ENCODE measurements at regions not wholly inside any gene's neighbourhood (a gene's known extent, or its start where the extent isn't known, plus 50 kb on each side); places are given as distances from the start of the nearest gene placed in this dataset.

DNA sequence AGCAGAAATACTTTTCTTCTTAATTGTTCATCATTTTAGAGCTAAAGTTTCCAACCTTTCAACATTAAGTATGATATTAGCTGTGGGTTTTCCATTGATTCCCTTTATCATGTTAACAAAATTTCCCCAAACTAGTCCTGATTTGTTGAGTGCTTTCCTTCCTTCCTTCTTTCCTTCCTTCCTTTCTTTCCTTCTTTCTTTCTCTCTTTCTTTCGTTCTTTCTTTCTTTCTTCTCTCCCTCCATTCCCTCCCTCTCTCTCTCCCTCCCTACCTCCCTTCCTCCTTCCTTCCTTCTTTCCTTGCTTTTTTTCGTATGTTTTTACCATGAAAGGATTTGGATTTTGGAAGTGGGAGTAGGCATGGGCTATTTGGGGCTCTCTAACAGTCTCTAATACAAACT, 133.5 kb downstream of the LMNTD1 start:
- H3K27me3 ChIP-seq, result no peaks in the 10 kb centered on the region
- no peak for DNase-seq
- H3K36me3 ChIP-seq, result no peaks in the 10 kb centered on the region
- no peaks in the 10 kb centered on the region for H3K9me3 ChIP-seq
- TF ChIP-seq, protein P1, sequence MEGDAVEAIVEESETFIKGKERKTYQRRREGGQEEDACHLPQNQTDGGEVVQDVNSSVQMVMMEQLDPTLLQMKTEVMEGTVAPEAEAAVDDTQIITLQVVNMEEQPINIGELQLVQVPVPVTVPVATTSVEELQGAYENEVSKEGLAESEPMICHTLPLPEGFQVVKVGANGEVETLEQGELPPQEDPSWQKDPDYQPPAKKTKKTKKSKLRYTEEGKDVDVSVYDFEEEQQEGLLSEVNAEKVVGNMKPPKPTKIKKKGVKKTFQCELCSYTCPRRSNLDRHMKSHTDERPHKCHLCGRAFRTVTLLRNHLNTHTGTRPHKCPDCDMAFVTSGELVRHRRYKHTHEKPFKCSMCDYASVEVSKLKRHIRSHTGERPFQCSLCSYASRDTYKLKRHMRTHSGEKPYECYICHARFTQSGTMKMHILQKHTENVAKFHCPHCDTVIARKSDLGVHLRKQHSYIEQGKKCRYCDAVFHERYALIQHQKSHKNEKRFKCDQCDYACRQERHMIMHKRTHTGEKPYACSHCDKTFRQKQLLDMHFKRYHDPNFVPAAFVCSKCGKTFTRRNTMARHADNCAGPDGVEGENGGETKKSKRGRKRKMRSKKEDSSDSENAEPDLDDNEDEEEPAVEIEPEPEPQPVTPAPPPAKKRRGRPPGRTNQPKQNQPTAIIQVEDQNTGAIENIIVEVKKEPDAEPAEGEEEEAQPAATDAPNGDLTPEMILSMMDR (IDR thresholded peaks at IDR 0.05), result no peak
- TF ChIP-seq POLR2A (IDR thresholded peaks at IDR 0.05), result no peak
- no peaks in the 10 kb centered on the region for H3K4me1 ChIP-seq
- H3K27ac ChIP-seq, result no peak overlapping the region
- intact Hi-C loops (cut with DNase I; ENCODE audit: low total_unique reads), result no loop called here
- H3K4me3 ChIP-seq, result no peak overlapping the region

DNA sequence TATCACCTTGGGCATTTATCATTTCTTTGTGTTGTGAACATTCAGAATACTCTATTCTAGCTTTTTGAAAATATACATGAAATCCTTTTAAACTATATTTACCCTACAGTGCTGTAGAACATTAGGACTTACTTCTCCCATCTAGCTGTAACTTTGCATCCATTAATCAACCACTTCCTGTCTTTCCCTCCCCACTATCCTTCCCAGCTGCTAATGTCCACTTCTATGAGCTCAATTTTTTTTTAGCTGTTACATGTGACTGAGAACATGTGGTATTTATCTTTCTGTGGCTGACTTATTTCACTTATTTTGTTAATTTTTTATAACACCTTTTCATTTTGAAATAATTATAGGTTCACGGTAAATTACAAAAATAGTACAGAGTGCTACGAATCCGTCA, 136.0 kb downstream of the LMNTD1 start:
- Histone ChIP-seq H3K9me3 (no peaks in the 10 kb centered on the region), H3K27me3 (no peaks in the 10 kb centered on the region), H3K36me3 (no peaks in the 10 kb centered on the region), H3K4me1 (no peaks in the 10 kb centered on the region), H3K4me3 (no peak overlapping the region), H3K27ac (no peak overlapping the region)
- TF ChIP-seq, protein P1 (IDR thresholded peaks at IDR 0.05), result no peak
- no peak for TF ChIP-seq POLR2A (IDR thresholded peaks at IDR 0.05)
- DNase-seq, result no peak
- intact Hi-C loops (cut with DNase I; ENCODE audit: low total_unique reads), result no loop called here

DNA sequence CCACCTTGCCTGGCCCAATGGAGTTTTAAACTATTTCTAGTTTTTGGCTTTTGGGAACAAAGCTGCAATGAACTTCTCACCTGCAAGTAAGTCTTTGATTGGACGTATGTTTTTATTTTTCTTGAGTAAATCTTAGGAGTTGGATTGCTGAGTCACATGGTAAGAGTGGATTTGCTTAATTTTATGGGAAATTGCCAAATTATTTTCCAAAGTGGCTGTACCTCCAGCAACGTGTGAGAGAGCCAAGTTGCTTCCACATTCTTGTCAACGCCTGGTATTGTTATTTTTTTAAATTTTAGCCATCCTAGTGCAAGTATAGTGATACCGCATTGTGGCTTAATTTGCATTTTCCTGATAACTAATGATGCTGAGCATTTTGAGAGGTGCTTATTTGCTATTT, 136.6 kb downstream of the LMNTD1 start:
- DNase-seq, result no peak
- no peaks in the 10 kb centered on the region for H3K4me1 ChIP-seq
- H3K27me3 ChIP-seq, result no peaks in the 10 kb centered on the region
- TF ChIP-seq POLR2A (IDR thresholded peaks at IDR 0.05), result no peak
- TF ChIP-seq, protein P1 (IDR thresholded peaks at IDR 0.05), result no peak
- H3K27ac ChIP-seq, result no peak overlapping the region
- H3K4me3 ChIP-seq, result no peak overlapping the region
- no peaks in the 10 kb centered on the region for H3K36me3 ChIP-seq
- intact Hi-C loops (cut with DNase I; ENCODE audit: low total_unique reads), result no loop called here
- no peaks in the 10 kb centered on the region for H3K9me3 ChIP-seq

DNA sequence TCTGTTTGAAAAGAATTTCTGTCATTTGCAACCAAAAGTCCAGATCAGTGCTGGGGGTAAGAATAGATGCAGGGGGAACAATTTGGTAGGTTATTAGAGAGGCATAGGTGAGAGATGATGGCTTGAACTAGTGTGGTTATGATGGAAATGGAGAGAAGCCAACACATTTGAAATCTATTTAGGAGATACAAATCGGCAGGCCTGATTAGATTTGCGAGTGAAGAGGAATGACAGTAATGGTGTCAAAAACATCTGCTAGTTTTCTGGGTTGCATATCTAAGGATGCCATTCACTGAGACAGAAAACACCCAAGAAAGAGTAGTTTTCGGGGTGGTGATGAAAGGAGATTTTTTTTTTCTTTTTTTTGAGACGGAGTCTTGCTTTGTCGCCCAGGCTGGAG, 138.1 kb downstream of the LMNTD1 start:
- no peak for TF ChIP-seq POLR2A (IDR thresholded peaks at IDR 0.05)
- TF ChIP-seq, protein P1 (IDR thresholded peaks at IDR 0.05), result no peak
- intact Hi-C loops (cut with DNase I; ENCODE audit: low total_unique reads), result no loop called here
- H3K27ac ChIP-seq, result no peak overlapping the region
- no peak for DNase-seq
- H3K9me3 ChIP-seq, result no peaks in the 10 kb centered on the region
- no peaks in the 10 kb centered on the region for H3K4me1 ChIP-seq
- no peak overlapping the region for H3K4me3 ChIP-seq
- no peaks in the 10 kb centered on the region for H3K27me3 ChIP-seq
- H3K36me3 ChIP-seq, result no peaks in the 10 kb centered on the region

DNA sequence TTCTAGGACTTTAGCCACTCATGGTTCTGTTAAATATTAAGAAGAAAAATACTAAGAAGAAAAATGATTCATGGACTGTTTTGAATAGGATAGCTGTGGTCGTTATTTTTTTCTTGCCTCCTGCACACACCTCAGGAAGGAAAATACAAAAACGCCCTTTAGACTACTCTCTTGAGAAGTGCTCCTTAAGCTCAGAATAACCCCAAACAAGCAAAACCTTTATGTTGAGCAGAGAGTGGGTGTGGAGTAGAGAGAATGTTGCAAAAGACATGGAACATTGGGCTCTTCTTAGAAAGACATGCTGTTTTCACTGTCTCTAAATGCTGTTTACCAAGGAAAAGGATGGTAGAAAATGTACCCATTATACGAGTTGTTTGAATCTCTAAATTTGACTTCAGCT, 140.3 kb downstream of the LMNTD1 start:
- TF ChIP-seq POLR2A (IDR thresholded peaks at IDR 0.05), result no peak
- TF ChIP-seq, protein P1 (IDR thresholded peaks at IDR 0.05), result no peak
- H3K4me1 ChIP-seq, result no peaks in the 10 kb centered on the region
- intact Hi-C loops (cut with DNase I; ENCODE audit: low total_unique reads), result no loop called here
- no peak overlapping the region for H3K4me3 ChIP-seq
- no peak for DNase-seq
- H3K27ac ChIP-seq, result no peak overlapping the region
- no peaks in the 10 kb centered on the region for H3K27me3 ChIP-seq
- no peaks in the 10 kb centered on the region for H3K36me3 ChIP-seq
- H3K9me3 ChIP-seq, result no peaks in the 10 kb centered on the region
